ENCODE measurements at regions not wholly inside any gene's neighbourhood (a gene's known extent, or its start where the extent isn't known, plus 50 kb on each side); places are given as distances from the start of the nearest gene placed in this dataset.

GRCh38 chr6:19301980-19302379 is 535.2 kb upstream of the ID4 start (continued):
- TF ChIP-seq, protein P1, sequence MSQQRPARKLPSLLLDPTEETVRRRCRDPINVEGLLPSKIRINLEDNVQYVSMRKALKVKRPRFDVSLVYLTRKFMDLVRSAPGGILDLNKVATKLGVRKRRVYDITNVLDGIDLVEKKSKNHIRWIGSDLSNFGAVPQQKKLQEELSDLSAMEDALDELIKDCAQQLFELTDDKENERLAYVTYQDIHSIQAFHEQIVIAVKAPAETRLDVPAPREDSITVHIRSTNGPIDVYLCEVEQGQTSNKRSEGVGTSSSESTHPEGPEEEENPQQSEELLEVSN (IDR thresholded peaks at IDR 0.05): no peak
- TF ChIP-seq BCL11A (IDR thresholded peaks at IDR 0.05; ENCODE audit: low read depth in 2 of 2, low read length in 2 of 2): no peak
- no peak for TF ChIP-seq CHD2 (IDR thresholded peaks at IDR 0.05; ENCODE audit: low read length)
- TF ChIP-seq TBP (IDR thresholded peaks at IDR 0.05; ENCODE audit: low read depth, low read length): no peak
- TF ChIP-seq PHF8 (conservative IDR thresholded peaks at IDR 0.05; ENCODE audit: low read depth, low read length): no peak
- no peak for TF ChIP-seq SRF (IDR thresholded peaks at IDR 0.05; ENCODE audit: low read depth, low read length)
- no peak for TF ChIP-seq RNF2 (IDR thresholded peaks at IDR 0.05; ENCODE audit: borderline replicate concordance, low read depth, low read length, missing control alignments, poor library complexity, severe bottlenecking)

Data from H1 (cell line).